ENCODE measurements at regions not wholly inside any gene's neighbourhood (a gene's known extent, or its start where the extent isn't known, plus 50 kb on each side); places are given as distances from the start of the nearest gene placed in this dataset.

- no peak for TF ChIP-seq SMAD1 (CRISPR knock-in tag; IDR thresholded peaks at IDR 0.05; ENCODE audit: borderline replicate concordance, low read depth)
- no peak for TF ChIP-seq CSRNP1 (CRISPR knock-in tag; IDR thresholded peaks at IDR 0.05)
- no peak for TF ChIP-seq ATF4 (CRISPR knock-in tag; IDR thresholded peaks at IDR 0.05)
- no peak for TF ChIP-seq ZNF773 (CRISPR knock-in tag; IDR thresholded peaks at IDR 0.05; ENCODE audit: borderline replicate concordance)
- TF ChIP-seq HNF4A (CRISPR knock-in tag; IDR thresholded peaks at IDR 0.05) = no peak
Observed at GRCh38 chr5:88391991-88392390, 123.3 kb upstream of the TMEM161B start.
